Activated naive CD8-positive, alpha-beta T cell treated with anti-CD3 and anti-CD28 coated beads, Interleukin-2, amount 10 ng/mL, durations not matched to agents 7 days and 5 days (primary cell): ENCODE measurements at regions not wholly inside any gene's neighbourhood (a gene's known extent, or its start where the extent isn't known, plus 50 kb on each side); places are given as distances from the start of the nearest gene placed in this dataset.

Source experiments
- ATAC-seq: fragments of 150-1000 bp; cut with Tn5 transposase; one replicate; pipeline ENCODE4 v1.10.0; 2021; ENCODE audit warnings: low read depth, moderate library complexity
- POLR2A ChIA-PET: fragments of 350-600 bp; sonication (Branson Sonifier 250); formaldehyde crosslinking; loops from one replicate; lab custom pipeline; 2021; ENCODE audit warnings: antibody characterized with exemption; lab: Charles Lee
- DNase-seq: peaks from one replicate; pipeline ENCODE4 v3.0.0; 2021
- H3K27ac Mint-ChIP-seq: one replicate; pipeline ENCODE4 v1.8.0; 2022; ENCODE audit warnings: mild to moderate bottlenecking, mixed read lengths
- H3K27me3 Mint-ChIP-seq: one replicate; pipeline ENCODE4 v1.8.0; 2022; ENCODE audit warnings: mild to moderate bottlenecking, moderate library complexity, mixed read lengths
- H3K36me3 Mint-ChIP-seq: one replicate; pipeline ENCODE4 v1.8.0; 2021; ENCODE audit warnings: mild to moderate bottlenecking, mixed read lengths
- H3K4me1 Mint-ChIP-seq: one replicate; pipeline ENCODE4 v1.8.0; 2021; ENCODE audit warnings: mixed read lengths
- H3K4me3 Mint-ChIP-seq: one replicate; pipeline ENCODE4 v1.8.0; 2022; ENCODE audit warnings: mild to moderate bottlenecking, moderate library complexity, mixed read lengths
- H3K9me3 Mint-ChIP-seq: one replicate; pipeline ENCODE4 v1.8.0; 2021; ENCODE audit warnings: mixed read lengths

DNA sequence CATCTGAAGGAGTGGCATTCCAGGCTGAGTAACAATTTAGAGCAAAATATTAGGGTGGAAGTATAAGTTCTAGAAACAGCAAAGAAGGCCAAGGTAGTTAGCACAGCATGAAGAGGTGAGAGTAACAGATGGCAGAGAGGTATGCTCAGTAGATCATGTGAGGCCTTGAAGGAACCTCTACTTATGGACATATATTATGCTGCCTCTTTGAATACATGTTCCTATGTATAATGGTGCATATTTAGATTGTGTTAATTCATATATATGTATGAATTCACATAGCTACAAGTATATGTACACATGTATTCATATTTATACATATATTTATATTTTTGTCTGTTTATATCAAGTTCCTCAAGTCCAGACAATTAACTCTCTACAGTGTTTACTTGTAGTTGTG, 355.2 kb downstream of the KCTD8 start:
- Mint-ChIP-seq H3K27me3 (no peaks in the 10 kb centered on the region), H3K36me3 (no peaks in the 10 kb centered on the region), H3K9me3 (peaks cover 3% of the 10 kb centered on the region), H3K4me3 (no peak overlapping the region), H3K27ac (no peak overlapping the region), H3K4me1 (no peaks in the 10 kb centered on the region)
- ATAC-seq (no peak), DNase-seq (no peak)
- POLR2A ChIA-PET: no interaction called here

GRCh38 chr4:44098973-44099372, 349.6 kb downstream of the KCTD8 start:
- H3K4me1 Mint-ChIP-seq: no peaks in the 10 kb centered on the region

DNA sequence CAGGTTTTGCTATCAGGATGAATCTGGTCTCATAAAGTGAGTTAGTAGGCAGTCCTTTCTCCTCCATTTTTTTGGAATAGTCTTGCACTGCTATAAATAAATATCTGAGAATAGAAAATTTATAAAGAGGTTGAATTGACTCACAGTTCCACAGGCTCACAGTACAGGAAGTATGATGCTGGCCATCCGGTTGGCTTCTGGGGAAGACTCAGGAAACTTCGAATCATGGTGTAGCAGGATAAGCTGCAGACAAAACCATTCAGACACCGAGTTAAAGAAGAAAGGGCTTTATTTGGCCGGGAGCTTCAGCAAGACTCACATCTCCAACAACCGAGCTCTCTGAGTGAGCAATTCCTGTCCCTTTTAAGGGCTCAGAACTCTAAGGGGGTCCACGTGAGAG, 348.2 kb downstream of the KCTD8 start:
- H3K27ac Mint-ChIP-seq: no peak overlapping the region
- DNase-seq: no peak
- H3K4me1 Mint-ChIP-seq: no peaks in the 10 kb centered on the region
- ATAC-seq: no peak
- POLR2A ChIA-PET: no interaction called here
- H3K4me3 Mint-ChIP-seq: no peak overlapping the region
- H3K27me3 Mint-ChIP-seq: no peaks in the 10 kb centered on the region
- peaks cover 8% of the 10 kb centered on the region for H3K9me3 Mint-ChIP-seq
- no peaks in the 10 kb centered on the region for H3K36me3 Mint-ChIP-seq

More at GRCh38 chr4:44098973-44099372, 349.6 kb downstream of the KCTD8 start:
- Mint-ChIP-seq H3K27me3 (no peaks in the 10 kb centered on the region), H3K9me3 (peaks cover 4% of the 10 kb centered on the region), H3K4me3 (no peak overlapping the region), H3K36me3 (no peaks in the 10 kb centered on the region), H3K27ac (no peak overlapping the region)
- ATAC-seq (no peak), DNase-seq (no peak)
- POLR2A ChIA-PET: interaction anchor here (0.8 kb wide), 1 partner anchor 17 kb away, joined by 6 read pairs; no protein-coding TSS in a partner anchor

DNA sequence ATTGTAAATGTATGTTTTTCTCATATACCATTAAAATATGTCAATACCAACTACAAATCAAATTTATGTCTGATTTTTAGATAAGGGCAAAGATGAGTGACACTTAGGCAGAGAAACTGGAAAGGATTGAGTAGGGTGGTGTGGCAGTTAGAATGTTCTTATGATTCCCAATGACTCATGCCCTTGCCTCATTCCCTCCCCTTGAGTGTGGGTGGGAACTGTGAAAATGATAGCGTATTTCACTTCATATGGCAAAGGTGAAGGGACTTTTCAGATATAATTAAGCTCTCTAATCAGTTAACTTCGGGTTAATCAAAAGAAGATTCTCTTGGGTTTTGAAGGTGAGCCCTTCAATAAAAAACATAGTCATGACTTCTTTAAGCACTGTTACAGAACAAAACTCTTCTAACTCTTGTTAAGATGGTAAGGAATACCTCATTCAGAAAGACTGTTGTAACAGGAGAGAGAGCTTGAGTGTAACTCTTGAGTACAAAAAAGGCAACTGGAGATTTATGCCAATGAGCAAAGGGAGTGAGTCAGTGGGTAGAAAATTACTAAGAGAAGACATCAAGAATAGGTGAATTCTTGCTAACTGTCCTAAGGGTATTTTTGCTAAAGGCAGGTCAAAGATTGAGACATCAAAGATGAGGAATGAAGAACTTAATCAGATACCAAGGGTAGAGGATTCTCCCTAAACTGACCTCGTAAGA, 329.5 kb downstream of the KCTD8 start:
- H3K27me3 Mint-ChIP-seq: no peaks in the 10 kb centered on the region
- H3K9me3 Mint-ChIP-seq: no peaks in the 10 kb centered on the region
- H3K4me3 Mint-ChIP-seq: no peak overlapping the region
- H3K4me1 Mint-ChIP-seq: no peaks in the 10 kb centered on the region
- ATAC-seq: no peak
- POLR2A ChIA-PET: no interaction called here
- DNase-seq: no peak
- H3K27ac Mint-ChIP-seq: no peak overlapping the region
- H3K36me3 Mint-ChIP-seq: no peaks in the 10 kb centered on the region

DNA sequence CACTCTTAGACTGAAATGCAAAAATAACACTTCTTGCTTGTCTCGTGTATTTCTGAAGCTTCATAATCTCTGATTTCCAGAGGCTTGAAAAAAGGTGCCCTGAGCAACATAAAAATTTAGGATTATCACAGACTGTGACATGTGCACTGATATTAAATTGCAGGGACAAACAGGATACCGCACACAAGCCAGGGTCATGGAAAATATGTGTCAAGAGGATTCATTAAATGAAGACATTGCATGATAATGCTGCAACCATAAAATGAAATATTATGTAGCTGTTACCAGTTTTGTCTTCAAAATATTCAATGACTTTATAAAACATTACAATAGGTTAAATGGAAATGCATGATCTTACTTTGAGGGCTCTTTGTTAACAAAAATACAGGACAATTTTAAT, 328.0 kb downstream of the KCTD8 start:
- DNase-seq (no peak), ATAC-seq (no peak)
- POLR2A ChIA-PET: no interaction called here
- Mint-ChIP-seq H3K9me3 (no peaks in the 10 kb centered on the region), H3K36me3 (no peaks in the 10 kb centered on the region), H3K27ac (no peak overlapping the region), H3K4me1 (no peaks in the 10 kb centered on the region), H3K4me3 (no peak overlapping the region), H3K27me3 (no peaks in the 10 kb centered on the region)

- no peak for ATAC-seq
- DNase-seq: no peak
- no peak overlapping the region for H3K4me3 Mint-ChIP-seq
- H3K9me3 Mint-ChIP-seq: no peaks in the 10 kb centered on the region
- POLR2A ChIA-PET: no interaction called here
- H3K27ac Mint-ChIP-seq: no peak overlapping the region
- no peaks in the 10 kb centered on the region for H3K36me3 Mint-ChIP-seq
- H3K27me3 Mint-ChIP-seq: no peaks in the 10 kb centered on the region
- H3K4me1 Mint-ChIP-seq: no peaks in the 10 kb centered on the region
These were observed 327.4 kb downstream of the KCTD8 start for GRCh38 chr4:44121210-44121609.
